Liver (tissue), 8 donors: ENCODE measurements at regions not wholly inside any gene's neighbourhood (a gene's known extent, or its start where the extent isn't known, plus 50 kb on each side); places are given as distances from the start of the nearest gene placed in this dataset.

Source experiments
- DNase-seq: peaks from one replicate; pipeline ENCODE4 v3.0.0-alpha.2; 2017; ENCODE audit warnings: low spot score
- H3K27ac ChIP-seq, 2 donors: one replicate each; pipeline ENCODE4 v1.7.0; 2013; ENCODE audit warnings: inconsistent platforms in 2 of 2, low read length in 2 of 2, control low read depth in 1 of 2, low read depth in 1 of 2, mild to moderate bottlenecking in 1 of 2
- H3K27me3 ChIP-seq, 4 donors: one replicate each; pipeline versions ENCODE4 v1.6.1 to v1.7.0; 2013; ENCODE audit warnings: low read length in 3 of 4, inconsistent platforms in 1 of 4, mild to moderate bottlenecking in 1 of 4, moderate library complexity in 1 of 4; ENCODE audit not compliant: control insufficient read depth in 4 of 4, insufficient read depth in 4 of 4
- H3K36me3 ChIP-seq, 4 donors: one replicate each; pipeline versions ENCODE4 v1.6.1 to v1.7.0; 2013; ENCODE audit warnings: low read length in 3 of 4, mild to moderate bottlenecking in 3 of 4, low read depth in 1 of 4, moderate library complexity in 1 of 4; ENCODE audit not compliant: control insufficient read depth in 4 of 4, insufficient read depth in 3 of 4
- H3K4me1 ChIP-seq, 4 donors: one replicate each; pipeline versions ENCODE4 v1.6.1 to v1.7.0; 2013; ENCODE audit warnings: low read length in 3 of 4, mild to moderate bottlenecking in 3 of 4, moderate library complexity in 1 of 4; ENCODE audit not compliant: control insufficient read depth in 4 of 4, insufficient read depth in 4 of 4
- H3K4me3 ChIP-seq, 3 donors: one replicate each; pipeline versions ENCODE4 v1.6.1 to v1.7.0; 2013; ENCODE audit warnings: low read length in 3 of 3, control low read depth in 1 of 3, low read depth in 1 of 3, mild to moderate bottlenecking in 1 of 3
- H3K9ac ChIP-seq, 2 donors: one replicate each; pipeline ENCODE4 v1.7.0; 2013; ENCODE audit warnings: low read length in 2 of 2, mild to moderate bottlenecking in 2 of 2, moderate library complexity in 2 of 2, control low read depth in 1 of 2, low read depth in 1 of 2
- H3K9me3 ChIP-seq, 4 donors: one replicate each; pipeline versions ENCODE4 v1.6.1 to v1.7.0; 2013; ENCODE audit warnings: low read length in 3 of 4; ENCODE audit not compliant: control insufficient read depth in 4 of 4
- EGR1 ChIP-seq, 2 donors: IDR thresholded peaks; 2 replicates each; pipeline ENCODE4 v1.6.1; 2016 to 2018; ENCODE audit warnings: antibody characterized with exemption in 2 of 2, low read depth in 2 of 2
- FOXA1 ChIP-seq: IDR thresholded peaks from 2 replicates; pipeline ENCODE4 v1.6.1; 2016; ENCODE audit warnings: antibody characterized with exemption
- FOXA2 ChIP-seq: IDR thresholded peaks from 2 replicates; pipeline ENCODE4 v1.6.1; 2016; ENCODE audit warnings: antibody characterized with exemption
- GABPA ChIP-seq, 2 donors: IDR thresholded peaks in 1 of 2; conservative IDR thresholded peaks in 1 of 2; 2 replicates each; pipeline ENCODE4 v1.6.1; 2016; ENCODE audit warnings: antibody characterized with exemption in 2 of 2, mild to moderate bottlenecking in 1 of 2, moderate library complexity in 1 of 2
- HNF4A ChIP-seq, 2 donors: conservative IDR thresholded peaks; 2 replicates each; pipeline ENCODE4 v1.6.1; 2016; ENCODE audit warnings: antibody characterized with exemption in 2 of 2, mild to moderate bottlenecking in 2 of 2
- HNF4G ChIP-seq: IDR thresholded peaks from 2 replicates; pipeline ENCODE4 v1.6.1; 2016; ENCODE audit warnings: antibody characterized with exemption
- JUND ChIP-seq, 2 donors: IDR thresholded peaks; 2 replicates each; pipeline ENCODE4 v1.6.1; 2016; ENCODE audit warnings: antibody characterized with exemption in 2 of 2
- MAX ChIP-seq: IDR thresholded peaks from 2 replicates; pipeline ENCODE4 v1.6.1; 2016; ENCODE audit warnings: antibody characterized with exemption
- NR2F2 ChIP-seq: IDR thresholded peaks from 2 replicates; pipeline ENCODE4 v1.6.1; 2016; ENCODE audit warnings: antibody characterized with exemption
- RAD21 ChIP-seq, 2 donors: IDR thresholded peaks; 2 replicates each; pipeline ENCODE4 v1.6.1; 2016; ENCODE audit warnings: antibody characterized with exemption in 2 of 2, mild to moderate bottlenecking in 2 of 2
- RXRA ChIP-seq, 2 donors: IDR thresholded peaks; 2 replicates each; pipeline ENCODE4 v1.6.1; 2017 to 2018; ENCODE audit warnings: antibody characterized with exemption in 2 of 2, mild to moderate bottlenecking in 1 of 2
- SP1 ChIP-seq: IDR thresholded peaks from 2 replicates; pipeline ENCODE4 v1.6.1; 2018; ENCODE audit warnings: antibody characterized with exemption, mild to moderate bottlenecking
- TAF1 ChIP-seq: conservative IDR thresholded peaks from 2 replicates; pipeline ENCODE4 v1.6.1; 2016; ENCODE audit warnings: antibody characterized with exemption, mild to moderate bottlenecking
- YY1 ChIP-seq: IDR thresholded peaks from 2 replicates; pipeline ENCODE4 v1.6.1; 2016; ENCODE audit warnings: antibody characterized with exemption, mild to moderate bottlenecking
- ZBTB33 ChIP-seq: IDR thresholded peaks from 2 replicates; pipeline ENCODE4 v1.6.1; 2016; ENCODE audit warnings: antibody characterized with exemption
- WGBS: extraction: QIAGEN DNeasy Blood & Tissue Kit; methylation state at CpG from one replicate; pipeline ENCODE4 v1.1.7; 2013; 5-methylcytosine and 5-hydroxymethylcytosine counted together
- TF ChIP-seq, protein P1 (sequence below): fragments of 150-350 bp; IDR thresholded peaks from 2 replicates; pipeline ENCODE4 v1.5.1; 2017; ENCODE audit warnings: improper control_type of control experiment, low read depth, low read length; ENCODE audit not compliant: missing input control
- TF ChIP-seq, protein P2 (sequence below): IDR thresholded peaks from 2 replicates; pipeline ENCODE4 v1.6.1; 2016; ENCODE audit warnings: antibody characterized with exemption, mild to moderate bottlenecking
- TF ChIP-seq, protein P3 (sequence below): IDR thresholded peaks from 2 replicates; pipeline ENCODE4 v1.6.1; 2016; ENCODE audit warnings: antibody characterized with exemption
- donor health status: healthy.
- donor health status: healthy.
- donor health status: healthy.
- donor health status: healthy.
- donor health status: healthy.

- H3K27me3 ChIP-seq: no peaks in the 10 kb centered on the region
- no peaks in the 10 kb centered on the region for H3K36me3 ChIP-seq
- H3K4me3 ChIP-seq: no peak overlapping the region
- no peak for DNase-seq
- 94% methylated on average over 26 of the region's 26 CpGs for WGBS
- TF ChIP-seq, protein P1, sequence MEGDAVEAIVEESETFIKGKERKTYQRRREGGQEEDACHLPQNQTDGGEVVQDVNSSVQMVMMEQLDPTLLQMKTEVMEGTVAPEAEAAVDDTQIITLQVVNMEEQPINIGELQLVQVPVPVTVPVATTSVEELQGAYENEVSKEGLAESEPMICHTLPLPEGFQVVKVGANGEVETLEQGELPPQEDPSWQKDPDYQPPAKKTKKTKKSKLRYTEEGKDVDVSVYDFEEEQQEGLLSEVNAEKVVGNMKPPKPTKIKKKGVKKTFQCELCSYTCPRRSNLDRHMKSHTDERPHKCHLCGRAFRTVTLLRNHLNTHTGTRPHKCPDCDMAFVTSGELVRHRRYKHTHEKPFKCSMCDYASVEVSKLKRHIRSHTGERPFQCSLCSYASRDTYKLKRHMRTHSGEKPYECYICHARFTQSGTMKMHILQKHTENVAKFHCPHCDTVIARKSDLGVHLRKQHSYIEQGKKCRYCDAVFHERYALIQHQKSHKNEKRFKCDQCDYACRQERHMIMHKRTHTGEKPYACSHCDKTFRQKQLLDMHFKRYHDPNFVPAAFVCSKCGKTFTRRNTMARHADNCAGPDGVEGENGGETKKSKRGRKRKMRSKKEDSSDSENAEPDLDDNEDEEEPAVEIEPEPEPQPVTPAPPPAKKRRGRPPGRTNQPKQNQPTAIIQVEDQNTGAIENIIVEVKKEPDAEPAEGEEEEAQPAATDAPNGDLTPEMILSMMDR: no peak
- TF ChIP-seq NR2F2 (no peak), RXRA (IDR thresholded peaks at IDR 0.05) (no peak), RAD21 (IDR thresholded peaks at IDR 0.05) (no peak), HNF4G (no peak), FOXA2 (no peak), JUND (IDR thresholded peaks at IDR 0.05) (no peak), GABPA (IDR thresholded peaks at IDR 0.05 in 1 of 2, conservative IDR thresholded peaks at IDR 0.05 in 1 of 2) (no peak), MAX (no peak), HNF4A (conservative IDR thresholded peaks at IDR 0.05) (no peak), ZBTB33 (no peak), SP1 (no peak), YY1 (no peak), EGR1 (IDR thresholded peaks at IDR 0.05; ENCODE audit: low read depth in 2 of 2) (no peak), TAF1 (no peak), FOXA1 (no peak)
- TF ChIP-seq, protein P2, sequence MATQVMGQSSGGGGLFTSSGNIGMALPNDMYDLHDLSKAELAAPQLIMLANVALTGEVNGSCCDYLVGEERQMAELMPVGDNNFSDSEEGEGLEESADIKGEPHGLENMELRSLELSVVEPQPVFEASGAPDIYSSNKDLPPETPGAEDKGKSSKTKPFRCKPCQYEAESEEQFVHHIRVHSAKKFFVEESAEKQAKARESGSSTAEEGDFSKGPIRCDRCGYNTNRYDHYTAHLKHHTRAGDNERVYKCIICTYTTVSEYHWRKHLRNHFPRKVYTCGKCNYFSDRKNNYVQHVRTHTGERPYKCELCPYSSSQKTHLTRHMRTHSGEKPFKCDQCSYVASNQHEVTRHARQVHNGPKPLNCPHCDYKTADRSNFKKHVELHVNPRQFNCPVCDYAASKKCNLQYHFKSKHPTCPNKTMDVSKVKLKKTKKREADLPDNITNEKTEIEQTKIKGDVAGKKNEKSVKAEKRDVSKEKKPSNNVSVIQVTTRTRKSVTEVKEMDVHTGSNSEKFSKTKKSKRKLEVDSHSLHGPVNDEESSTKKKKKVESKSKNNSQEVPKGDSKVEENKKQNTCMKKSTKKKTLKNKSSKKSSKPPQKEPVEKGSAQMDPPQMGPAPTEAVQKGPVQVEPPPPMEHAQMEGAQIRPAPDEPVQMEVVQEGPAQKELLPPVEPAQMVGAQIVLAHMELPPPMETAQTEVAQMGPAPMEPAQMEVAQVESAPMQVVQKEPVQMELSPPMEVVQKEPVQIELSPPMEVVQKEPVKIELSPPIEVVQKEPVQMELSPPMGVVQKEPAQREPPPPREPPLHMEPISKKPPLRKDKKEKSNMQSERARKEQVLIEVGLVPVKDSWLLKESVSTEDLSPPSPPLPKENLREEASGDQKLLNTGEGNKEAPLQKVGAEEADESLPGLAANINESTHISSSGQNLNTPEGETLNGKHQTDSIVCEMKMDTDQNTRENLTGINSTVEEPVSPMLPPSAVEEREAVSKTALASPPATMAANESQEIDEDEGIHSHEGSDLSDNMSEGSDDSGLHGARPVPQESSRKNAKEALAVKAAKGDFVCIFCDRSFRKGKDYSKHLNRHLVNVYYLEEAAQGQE: no peak
- TF ChIP-seq, protein P3, sequence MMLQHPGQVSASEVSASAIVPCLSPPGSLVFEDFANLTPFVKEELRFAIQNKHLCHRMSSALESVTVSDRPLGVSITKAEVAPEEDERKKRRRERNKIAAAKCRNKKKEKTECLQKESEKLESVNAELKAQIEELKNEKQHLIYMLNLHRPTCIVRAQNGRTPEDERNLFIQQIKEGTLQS: no peak
- H3K9me3 ChIP-seq: peaks cover 0 to 7% (median 4%) of the 10 kb centered on the region in 4 donors
- no peaks in the 10 kb centered on the region for H3K4me1 ChIP-seq
- H3K9ac ChIP-seq: no peak overlapping the region
- no peak overlapping the region for H3K27ac ChIP-seq
Observed at GRCh38 chr5:44884036-44884435, 75.3 kb downstream of the MRPS30 start.
